Colonic mucosa (tissue), 4 donors: ENCODE measurements at regions not wholly inside any gene's neighbourhood (a gene's known extent, or its start where the extent isn't known, plus 50 kb on each side); places are given as distances from the start of the nearest gene placed in this dataset.

Experiments used
- DNase-seq: peaks from one replicate; pipeline ENCODE4 v3.0.0-alpha.2; 2020
- H3K27ac ChIP-seq: fragments of 200-600 bp; one replicate; pipeline ENCODE4 v1.8.0; 2021
- H3K27me3 ChIP-seq: fragments of 200-600 bp; one replicate; pipeline ENCODE4 v1.8.0; 2021
- H3K36me3 ChIP-seq: fragments of 200-600 bp; one replicate; pipeline ENCODE4 v1.8.0; 2021
- H3K4me1 ChIP-seq: fragments of 200-600 bp; one replicate; pipeline ENCODE4 v1.8.0; 2021; ENCODE audit warnings: mild to moderate bottlenecking
- H3K4me3 ChIP-seq: fragments of 200-600 bp; one replicate; pipeline ENCODE4 v1.8.0; 2021
- H3K9ac ChIP-seq, 2 donors: one replicate each; pipeline ENCODE4 v1.7.0; 2013; ENCODE audit warnings: control low read depth in 2 of 2, low read depth in 2 of 2, low read length in 2 of 2
- H3K9me3 ChIP-seq: fragments of 200-600 bp; one replicate; pipeline ENCODE4 v1.8.0; 2021
- CTCF ChIP-seq: fragments of 200-600 bp; IDR thresholded peaks from one replicate; pipeline ENCODE4 v1.8.0; 2022; ENCODE audit warnings: antibody characterized with exemption, mild to moderate bottlenecking
- intact Hi-C: fragments of 100-400 bp; cut with DNase I; formaldehyde crosslinking; loops from one replicate; pipeline ENCODE4 v1.14.1; 2022
- donor health status: healthy.
- donor health status: DM: no; HTN: no; CAD: no.
- donor health status: DM: no; HTN: no; CAD: no.

DNA sequence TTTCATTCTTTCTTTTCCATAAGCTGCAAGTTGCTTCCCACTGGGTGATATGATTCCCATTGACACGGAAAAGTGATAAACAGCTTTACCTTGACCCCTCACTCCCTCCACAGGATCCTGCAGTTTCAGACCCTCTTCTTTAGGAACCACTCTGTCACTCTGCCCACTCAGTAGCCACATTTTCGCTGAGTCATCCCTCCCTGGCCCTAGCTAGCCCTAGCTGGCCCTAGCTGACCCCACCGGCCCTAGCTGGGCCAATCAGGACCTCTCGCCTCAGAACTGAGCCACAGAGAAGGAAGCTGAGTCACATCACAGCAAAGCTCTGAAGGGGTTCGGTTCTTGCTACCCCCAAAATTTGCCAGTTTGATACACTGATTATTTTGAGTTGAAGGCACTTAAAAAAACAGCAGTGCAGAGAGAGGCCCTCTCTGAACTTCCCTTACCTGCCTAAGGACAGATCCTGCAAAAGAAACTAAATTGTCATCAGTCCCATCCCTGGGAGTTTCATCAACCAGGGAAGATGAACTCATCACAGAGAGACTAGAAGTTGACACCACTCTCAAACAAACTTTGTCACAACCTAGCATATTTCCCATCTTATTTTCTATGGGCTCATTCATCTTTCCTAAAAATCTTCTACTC is 233.5 kb upstream of the PROK2 start:
- intact Hi-C loops = no loop called here
- Histone ChIP-seq H3K9ac (no peak overlapping the region), H3K27ac (no peak overlapping the region), H3K9me3 (no peaks in the 10 kb centered on the region), H3K4me1 (no peaks in the 10 kb centered on the region), H3K4me3 (no peak overlapping the region), H3K36me3 (no peaks in the 10 kb centered on the region), H3K27me3 (no peaks in the 10 kb centered on the region)
- no peak for TF ChIP-seq CTCF
- no peak for DNase-seq

DNA sequence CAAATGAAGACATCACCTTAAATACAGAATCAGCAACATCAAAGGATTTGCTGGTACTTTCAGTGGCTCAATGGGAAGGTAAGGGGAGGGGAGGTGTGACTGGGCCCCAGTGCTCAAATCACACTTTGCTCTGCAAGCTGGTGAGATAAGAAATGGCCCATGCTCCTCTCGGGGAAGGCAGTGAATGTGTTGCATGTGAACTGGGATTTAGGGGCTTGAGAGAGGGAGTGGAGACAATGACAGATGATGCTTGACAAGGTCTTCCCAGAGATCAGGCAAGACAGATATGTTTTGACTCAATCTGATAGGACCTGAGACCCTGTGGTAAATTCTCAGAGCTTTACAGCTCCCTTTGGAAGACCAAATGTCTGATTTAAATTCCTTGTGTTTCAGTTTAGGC is 233.0 kb upstream of the PROK2 start:
- Histone ChIP-seq H3K27me3 (no peaks in the 10 kb centered on the region), H3K36me3 (no peaks in the 10 kb centered on the region), H3K4me1 (no peaks in the 10 kb centered on the region), H3K9me3 (no peaks in the 10 kb centered on the region), H3K4me3 (no peak overlapping the region), H3K27ac (no peak overlapping the region), H3K9ac (no peak overlapping the region)
- no peak for DNase-seq
- TF ChIP-seq CTCF = no peak
- intact Hi-C loops = no loop called here

- Histone ChIP-seq H3K27ac (no peak overlapping the region), H3K9ac (no peak overlapping the region), H3K9me3 (no peaks in the 10 kb centered on the region), H3K36me3 (no peaks in the 10 kb centered on the region), H3K4me3 (no peak overlapping the region), H3K27me3 (no peaks in the 10 kb centered on the region), H3K4me1 (no peaks in the 10 kb centered on the region)
- DNase-seq = no peak
- no peak for TF ChIP-seq CTCF
- intact Hi-C loops = no loop called here
Observed at GRCh38 chr3:72017311-72017710, 232.4 kb upstream of the PROK2 start.

DNA sequence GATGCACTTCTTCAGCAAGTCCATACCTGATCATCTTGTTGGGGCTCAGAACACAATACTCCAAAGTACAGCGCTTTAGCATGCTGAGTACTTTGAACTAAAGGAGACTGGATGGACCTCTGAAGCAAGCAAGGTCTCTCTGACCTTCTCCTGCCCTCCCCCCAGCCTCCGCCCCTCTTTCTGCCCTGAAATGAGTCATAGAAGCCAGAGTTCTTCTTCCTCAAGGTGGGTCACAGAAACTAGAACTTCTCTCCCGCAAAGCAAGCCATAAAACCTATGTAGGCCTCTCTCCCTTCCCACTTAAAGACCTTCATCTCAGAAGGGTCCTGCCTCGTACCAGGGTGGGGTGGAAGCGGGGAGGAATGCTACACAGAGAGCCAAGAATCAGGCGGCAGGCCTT is 230.5 kb upstream of the PROK2 start:
- Histone ChIP-seq H3K27ac (no peak overlapping the region), H3K36me3 (no peaks in the 10 kb centered on the region), H3K4me3 (no peak overlapping the region), H3K9ac (no peak overlapping the region), H3K9me3 (no peaks in the 10 kb centered on the region), H3K4me1 (no peaks in the 10 kb centered on the region), H3K27me3 (no peaks in the 10 kb centered on the region)
- DNase-seq = no peak
- intact Hi-C loops = no loop called here
- TF ChIP-seq CTCF = no peak

DNA sequence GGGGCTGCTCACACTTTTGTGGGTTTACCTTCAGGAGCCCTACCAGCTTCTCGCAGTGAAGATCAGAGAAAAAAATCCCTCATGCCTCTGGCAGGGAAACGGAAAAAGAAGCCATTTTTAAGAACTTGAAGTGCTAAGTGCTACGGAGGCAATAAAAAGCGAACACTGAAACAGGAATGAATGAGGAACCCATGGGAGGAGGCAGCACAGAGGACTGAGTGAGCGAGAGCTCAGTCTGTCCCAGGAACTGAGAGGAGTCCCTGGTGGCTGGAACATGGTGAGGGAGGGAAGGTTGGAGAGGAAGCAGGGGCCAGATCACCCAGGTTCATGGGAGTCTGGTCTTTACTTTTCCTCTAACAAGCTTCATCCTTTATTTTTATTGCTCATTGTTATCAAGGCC is 228.1 kb upstream of the PROK2 start:
- Histone ChIP-seq H3K9me3 (no peaks in the 10 kb centered on the region), H3K27me3 (no peaks in the 10 kb centered on the region), H3K9ac (no peak overlapping the region), H3K27ac (no peak overlapping the region), H3K36me3 (no peaks in the 10 kb centered on the region), H3K4me1 (no peaks in the 10 kb centered on the region), H3K4me3 (no peak overlapping the region)
- intact Hi-C loops = no loop called here
- DNase-seq = no peak
- TF ChIP-seq CTCF = no peak
